ENCODE measurements at regions not wholly inside any gene's neighbourhood (a gene's known extent, or its start where the extent isn't known, plus 50 kb on each side); places are given as distances from the start of the nearest gene placed in this dataset.

DNA sequence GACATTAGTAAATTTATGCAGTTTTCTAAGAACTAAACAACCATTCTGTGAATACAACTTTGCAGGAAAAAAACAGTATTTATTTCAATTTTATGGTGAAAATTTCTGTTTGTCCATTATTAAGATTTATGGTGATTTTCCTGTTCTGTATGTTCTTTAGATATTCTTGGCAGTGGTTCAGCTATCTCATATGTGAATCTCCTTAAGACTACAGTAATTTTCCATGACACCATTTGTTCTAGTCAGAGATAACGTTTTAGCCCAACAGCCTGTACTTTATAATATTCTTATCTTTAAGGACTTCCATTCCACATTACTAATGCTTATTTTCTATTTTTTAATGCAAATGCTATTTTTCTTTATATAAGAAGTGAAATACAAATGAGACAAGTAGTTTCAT lies 504.0 kb downstream of the RFPL4B start:
- no peak for DNase-seq (ENCODE audit: low read depth, low spot score)
- no peak for TF ChIP-seq CTCF (IDR thresholded peaks at IDR 0.05; ENCODE audit: insufficient read depth, low read length, missing control alignments)
- POLR2A ChIA-PET: no interaction called here
- no peak overlapping the region for H3K4me3 ChIP-seq (ENCODE audit: low read depth, low read length)
- CTCF ChIA-PET: no interaction called here

DNA sequence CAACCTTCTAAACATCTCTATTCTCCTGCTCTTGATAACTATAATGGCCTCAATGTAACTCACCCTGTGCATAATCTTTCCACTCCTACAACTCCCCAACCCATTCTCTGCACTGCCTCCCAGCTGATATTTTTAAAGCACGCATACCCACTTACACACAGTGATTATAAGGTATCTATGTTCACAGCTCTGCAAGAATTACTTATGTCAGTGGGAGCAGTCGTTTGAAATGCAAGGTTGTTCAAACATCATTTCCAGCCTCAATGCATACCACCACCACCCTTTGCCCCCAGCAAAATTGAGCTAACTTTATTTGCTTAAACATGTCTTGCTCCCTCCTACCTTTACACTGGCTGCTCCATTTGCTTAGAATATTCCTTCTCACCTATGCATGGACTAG lies 506.0 kb downstream of the RFPL4B start:
- no peak for TF ChIP-seq CTCF (IDR thresholded peaks at IDR 0.05; ENCODE audit: insufficient read depth, low read length, missing control alignments)
- no peak overlapping the region for H3K4me3 ChIP-seq (ENCODE audit: low read depth, low read length)
- POLR2A ChIA-PET: no interaction called here
- CTCF ChIA-PET: no interaction called here
- DNase-seq (ENCODE audit: low read depth, low spot score): no peak

DNA sequence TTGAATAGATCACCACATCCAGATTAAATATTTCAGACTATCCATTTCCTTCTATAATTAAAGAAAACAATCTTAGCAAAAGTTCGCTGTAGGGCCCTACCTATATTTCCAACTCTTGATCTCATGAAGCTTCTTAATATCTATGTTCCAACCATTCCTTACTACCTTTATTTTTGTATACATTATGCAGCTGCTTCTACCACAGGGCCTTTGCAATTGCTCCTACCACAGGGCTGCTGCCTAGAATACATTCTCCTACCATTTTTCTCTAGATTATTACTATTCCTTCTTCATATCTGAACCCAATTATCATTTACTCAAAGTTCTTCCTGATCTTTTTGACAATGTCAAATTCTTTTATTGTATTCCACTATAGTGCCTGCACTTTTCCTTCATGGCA lies 516.6 kb downstream of the RFPL4B start:
- CTCF ChIA-PET: interaction anchor here (1.4 kb wide), 1 partner anchor 1046 kb away, joined by 3 read pairs; no protein-coding TSS in a partner anchor
- no peak for DNase-seq (ENCODE audit: low read depth, low spot score)
- no peak overlapping the region for H3K4me3 ChIP-seq (ENCODE audit: low read depth, low read length)
- POLR2A ChIA-PET: no interaction called here
- no peak for TF ChIP-seq CTCF (IDR thresholded peaks at IDR 0.05; ENCODE audit: insufficient read depth, low read length, missing control alignments)

- POLR2A ChIA-PET: no interaction called here
- CTCF ChIA-PET: interaction anchor here (0.7 to 1.4 kb wide), 3 partner anchors 571 to 1044 kb away, joined by 3 read pairs; no protein-coding TSS in a partner anchor
- no peak for DNase-seq (ENCODE audit: low read depth, low spot score)
- TF ChIP-seq CTCF (IDR thresholded peaks at IDR 0.05; ENCODE audit: insufficient read depth, low read length, missing control alignments): no peak
- no peak overlapping the region for H3K4me3 ChIP-seq (ENCODE audit: low read depth, low read length)
Measured at GRCh38 chr6:112865131-112865530, 518.0 kb downstream of the RFPL4B start.

- no peak for DNase-seq (ENCODE audit: low read depth, low spot score)
- no peak for TF ChIP-seq CTCF (IDR thresholded peaks at IDR 0.05; ENCODE audit: insufficient read depth, low read length, missing control alignments)
- ChIA-PET CTCF (no interaction called here), POLR2A (no interaction called here)
- H3K4me3 ChIP-seq (ENCODE audit: low read depth, low read length): no peak overlapping the region
Measured at GRCh38 chr6:112874881-112875280, 527.8 kb downstream of the RFPL4B start.

GRCh38 chr6:112877134-112878100 lies 530.3 kb downstream of the RFPL4B start:
- H3K4me3 ChIP-seq (ENCODE audit: low read depth, low read length): no peak overlapping the region
- CTCF ChIA-PET: interaction anchor here (0.8 to 1.3 kb wide), 6 partner anchors 12 to 1002 kb away, joined by 3 read pairs; no protein-coding TSS in a partner anchor
- DNase-seq (ENCODE audit: low read depth, low spot score): peak; percentile 81
- POLR2A ChIA-PET: interaction anchor here (0.6 to 1.5 kb wide), 5 partner anchors 35 to 981 kb away, joined by 3 to 9 read pairs (median 3); no protein-coding TSS in a partner anchor
- TF ChIP-seq CTCF (IDR thresholded peaks at IDR 0.05; ENCODE audit: insufficient read depth, low read length, missing control alignments): no peak
